Lung (tissue), 11 donors: ENCODE measurements at regions not wholly inside any gene's neighbourhood (a gene's known extent, or its start where the extent isn't known, plus 50 kb on each side); places are given as distances from the start of the nearest gene placed in this dataset.

ENCODE experiments used
- ATAC-seq: fragments of 200-7000 bp; cut with Tn5 transposase; one replicate; pipeline ENCODE4 v1.9.1; 2020; ENCODE audit warnings: moderate number of reproducible peaks; ENCODE audit not compliant: insufficient read depth, low FRiP score
- DNase-seq, 3 donors: peaks; one replicate each; pipeline ENCODE4 v3.0.0-alpha.2; 2013 to 2017
- H3K27ac ChIP-seq, 2 donors: one replicate each; pipeline ENCODE4 v1.5.1; 2013; ENCODE audit warnings: mild to moderate bottlenecking in 2 of 2, moderate library complexity in 2 of 2, control low read depth in 1 of 2, inconsistent platforms in 1 of 2, low read depth in 1 of 2, low read length in 1 of 2
- H3K27me3 ChIP-seq, 3 donors: one replicate each; pipeline ENCODE4 v1.5.1; 2013; ENCODE audit warnings: low read length in 2 of 3; ENCODE audit not compliant: control insufficient read depth in 3 of 3, insufficient read depth in 3 of 3
- H3K36me3 ChIP-seq, 4 donors: one replicate each; pipeline ENCODE4 v1.5.1; 2013; ENCODE audit warnings: low read length in 4 of 4, mild to moderate bottlenecking in 1 of 4, moderate library complexity in 1 of 4; ENCODE audit not compliant: control insufficient read depth in 4 of 4, insufficient read depth in 4 of 4
- H3K4me1 ChIP-seq, 5 donors: one replicate each; pipeline ENCODE4 v1.5.1; 2013; ENCODE audit warnings: low read length in 5 of 5, mild to moderate bottlenecking in 2 of 5, moderate library complexity in 1 of 5; ENCODE audit not compliant: control insufficient read depth in 5 of 5, insufficient read depth in 5 of 5
- H3K4me3 ChIP-seq: one replicate; pipeline ENCODE4 v1.5.1; 2013; ENCODE audit warnings: mild to moderate bottlenecking, control low read depth, moderate library complexity
- H3K9ac ChIP-seq, 2 donors: one replicate each; pipeline ENCODE4 v1.5.1; 2013; ENCODE audit warnings: low read length in 2 of 2, control low read depth in 1 of 2; ENCODE audit not compliant: insufficient read depth in 1 of 2
- H3K9me3 ChIP-seq, 4 donors: one replicate each; pipeline ENCODE4 v1.5.1; 2013; ENCODE audit warnings: low read length in 3 of 4, mild to moderate bottlenecking in 1 of 4, moderate library complexity in 1 of 4; ENCODE audit not compliant: control insufficient read depth in 4 of 4, insufficient read depth in 3 of 4
- WGBS, 2 donors: extraction: QIAGEN DNeasy Blood & Tissue Kit; methylation state at CpG; one replicate each; pipeline ENCODE4 v1.1.7; 2013; 5-methylcytosine and 5-hydroxymethylcytosine counted together
- TF ChIP-seq, protein P1 (sequence below): IDR thresholded peaks from 2 replicates; pipeline ENCODE4 v1.5.1; 2012; ENCODE audit warnings: mild to moderate bottlenecking; ENCODE audit errors: control extremely low read depth, extremely low read depth
- donor health status: control.
- donor health status: control.
- donor health status: Bipolar disorder and iron deficiency.
- donor health status: healthy.
- donor health status: DM: yes; HTN: yes; CAD: no.

DNA sequence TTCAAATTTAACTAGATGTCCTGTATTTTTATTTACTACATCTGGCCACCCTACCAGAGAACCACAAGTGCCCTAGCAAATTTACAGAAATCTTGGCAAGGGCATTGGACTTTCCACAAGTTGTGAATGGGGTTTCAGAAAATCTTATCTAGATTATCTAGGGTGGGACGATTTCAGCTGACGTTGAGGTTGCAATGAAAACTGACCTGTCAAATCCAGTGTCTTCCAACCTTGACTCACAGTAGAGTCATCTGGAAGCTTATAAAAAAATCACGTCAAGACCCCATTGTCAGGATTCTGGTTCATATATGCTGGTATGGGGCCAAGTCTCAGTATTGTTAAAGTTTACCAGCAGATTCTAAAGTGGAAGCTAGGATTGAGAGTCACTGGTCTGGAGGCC lies 109.6 kb upstream of the ACTBL2 start:
- Histone ChIP-seq H3K27ac (no peak overlapping the region), H3K9me3 (no peaks in the 10 kb centered on the region), H3K4me1 (peaks cover 0 to 6% (median 0%) of the 10 kb centered on the region in 5 donors), H3K36me3 (no peaks in the 10 kb centered on the region), H3K4me3 (no peak overlapping the region), H3K9ac (no peak overlapping the region), H3K27me3 (no peaks in the 10 kb centered on the region)
- ATAC-seq (no peak), DNase-seq (no peak)
- 72 to 93% methylated on average over 3 of the region's 3 CpGs for WGBS, 2 donors
- TF ChIP-seq, protein P1, sequence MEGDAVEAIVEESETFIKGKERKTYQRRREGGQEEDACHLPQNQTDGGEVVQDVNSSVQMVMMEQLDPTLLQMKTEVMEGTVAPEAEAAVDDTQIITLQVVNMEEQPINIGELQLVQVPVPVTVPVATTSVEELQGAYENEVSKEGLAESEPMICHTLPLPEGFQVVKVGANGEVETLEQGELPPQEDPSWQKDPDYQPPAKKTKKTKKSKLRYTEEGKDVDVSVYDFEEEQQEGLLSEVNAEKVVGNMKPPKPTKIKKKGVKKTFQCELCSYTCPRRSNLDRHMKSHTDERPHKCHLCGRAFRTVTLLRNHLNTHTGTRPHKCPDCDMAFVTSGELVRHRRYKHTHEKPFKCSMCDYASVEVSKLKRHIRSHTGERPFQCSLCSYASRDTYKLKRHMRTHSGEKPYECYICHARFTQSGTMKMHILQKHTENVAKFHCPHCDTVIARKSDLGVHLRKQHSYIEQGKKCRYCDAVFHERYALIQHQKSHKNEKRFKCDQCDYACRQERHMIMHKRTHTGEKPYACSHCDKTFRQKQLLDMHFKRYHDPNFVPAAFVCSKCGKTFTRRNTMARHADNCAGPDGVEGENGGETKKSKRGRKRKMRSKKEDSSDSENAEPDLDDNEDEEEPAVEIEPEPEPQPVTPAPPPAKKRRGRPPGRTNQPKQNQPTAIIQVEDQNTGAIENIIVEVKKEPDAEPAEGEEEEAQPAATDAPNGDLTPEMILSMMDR = no peak

DNA sequence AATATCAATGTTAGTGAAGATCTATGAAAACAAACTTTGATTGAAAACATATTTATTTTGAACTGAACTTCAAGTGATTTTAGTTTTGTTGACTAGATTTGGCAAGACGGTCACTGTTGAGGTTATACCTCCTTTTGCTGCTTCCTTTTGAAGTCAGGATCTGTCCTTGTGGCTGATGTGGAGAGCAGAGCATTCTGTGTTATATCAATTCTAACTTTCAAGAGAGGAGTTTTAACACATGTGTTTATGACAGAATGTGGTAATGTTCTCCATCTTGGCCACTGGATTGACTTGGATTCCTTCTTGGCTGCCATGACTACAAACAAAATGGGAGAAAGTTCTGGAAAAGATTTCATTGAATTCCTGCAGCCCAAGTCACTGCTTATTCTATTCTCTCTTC lies 104.0 kb upstream of the ACTBL2 start:
- Histone ChIP-seq H3K27me3 (no peaks in the 10 kb centered on the region), H3K4me3 (no peak overlapping the region), H3K9ac (no peak overlapping the region), H3K4me1 (peaks cover 0 to 5% (median 0%) of the 10 kb centered on the region in 5 donors), H3K9me3 (no peaks in the 10 kb centered on the region), H3K27ac (no peak overlapping the region), H3K36me3 (no peaks in the 10 kb centered on the region)
- ATAC-seq (no peak), DNase-seq (no peak)
- 84 to 88% methylated on average over 1 of the region's 1 CpG for WGBS, 2 donors
- TF ChIP-seq, protein P1 = no peak

DNA sequence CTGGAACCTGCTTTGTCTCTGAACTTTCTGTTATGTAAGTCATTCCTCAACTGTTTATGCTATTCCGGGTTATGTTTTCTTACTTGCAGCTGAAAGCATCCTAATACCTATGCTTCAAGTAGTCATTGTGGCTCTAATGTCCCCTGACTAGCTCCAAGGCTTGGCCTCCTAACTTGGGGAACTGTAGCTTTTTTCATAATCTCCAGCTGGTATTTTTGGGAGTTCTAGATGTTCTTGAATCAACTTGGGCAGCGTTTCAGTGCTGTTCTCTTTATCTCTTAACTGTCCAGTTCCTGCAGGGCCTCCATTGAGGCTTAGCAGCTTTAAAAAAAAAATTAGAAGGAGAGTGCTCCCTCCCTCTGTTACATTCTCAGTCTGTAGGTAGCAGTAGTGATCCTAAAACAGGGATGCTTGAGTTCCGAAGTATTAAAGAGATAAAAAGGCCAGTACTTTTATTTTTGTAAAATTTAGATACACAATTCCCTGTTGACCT lies 100.0 kb upstream of the ACTBL2 start:
- Histone ChIP-seq H3K4me1 (peaks cover 0 to 5% (median 0%) of the 10 kb centered on the region in 5 donors), H3K27ac (no peak overlapping the region), H3K4me3 (no peak overlapping the region), H3K9ac (no peak overlapping the region), H3K36me3 (no peaks in the 10 kb centered on the region), H3K27me3 (no peaks in the 10 kb centered on the region), H3K9me3 (no peaks in the 10 kb centered on the region)
- ATAC-seq = no peak
- TF ChIP-seq, protein P1 = no peak
- 88 to 91% methylated on average over 3 of the region's 3 CpGs for WGBS, 2 donors
- no peak for DNase-seq

DNA sequence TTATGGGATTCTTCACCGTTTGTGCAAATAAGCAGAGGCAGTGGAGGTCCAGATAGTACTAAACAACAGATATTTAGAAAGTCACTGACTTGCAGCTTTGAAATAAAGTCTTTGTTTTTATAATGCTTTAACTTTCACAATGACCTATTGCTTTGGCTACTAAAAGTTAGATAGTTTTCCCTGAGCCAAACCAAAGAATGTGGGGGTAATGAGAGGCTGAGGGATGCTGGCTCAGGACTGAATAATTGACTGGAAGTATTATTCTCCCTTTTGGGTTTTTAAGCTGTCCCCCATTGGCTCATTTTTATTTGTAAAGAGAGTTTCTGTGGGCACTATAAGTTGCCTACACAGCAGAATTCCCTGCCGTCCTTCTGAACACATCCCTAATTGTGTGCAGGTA lies 99.2 kb upstream of the ACTBL2 start:
- no peak overlapping the region for H3K27ac ChIP-seq
- no peak overlapping the region for H3K9ac ChIP-seq
- WGBS, 2 donors = 83 to 90% methylated on average over 2 of the region's 2 CpGs
- H3K4me1 ChIP-seq = peaks cover 0 to 5% (median 0%) of the 10 kb centered on the region in 5 donors
- no peak overlapping the region for H3K4me3 ChIP-seq
- H3K36me3 ChIP-seq = no peaks in the 10 kb centered on the region
- ATAC-seq (no peak), DNase-seq (no peak)
- H3K27me3 ChIP-seq = no peaks in the 10 kb centered on the region
- TF ChIP-seq, protein P1 = no peak
- no peaks in the 10 kb centered on the region for H3K9me3 ChIP-seq
